ENCODE measurements at regions not wholly inside any gene's neighbourhood (a gene's known extent, or its start where the extent isn't known, plus 50 kb on each side); places are given as distances from the start of the nearest gene placed in this dataset.

DNA sequence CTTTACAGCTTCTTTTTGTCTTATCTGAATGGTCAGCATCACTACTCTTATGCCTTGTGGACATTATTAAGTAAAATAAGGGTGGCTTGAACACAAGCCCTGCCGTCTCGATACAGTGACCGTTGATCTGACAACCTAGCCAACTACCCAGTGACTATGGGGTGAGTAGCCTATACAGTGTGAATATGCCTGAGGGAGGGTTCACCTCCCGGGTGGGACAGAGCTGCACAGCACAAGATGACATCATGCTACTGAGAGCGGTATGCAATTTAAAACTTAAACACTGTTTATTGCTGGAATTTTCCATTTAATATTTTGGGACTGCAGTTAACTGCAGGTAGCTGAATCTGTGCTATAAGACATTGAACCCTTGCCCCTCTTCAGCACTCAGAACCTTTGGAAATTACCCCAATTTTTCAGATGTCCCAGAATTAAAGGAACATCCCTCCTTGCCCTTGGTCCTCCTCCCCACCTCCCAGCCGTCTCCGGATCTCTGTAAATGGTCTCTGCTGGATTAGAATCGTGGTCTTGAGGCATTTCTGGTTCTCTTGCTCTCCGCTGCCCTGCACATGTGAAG lies 618.5 kb downstream of the PTPRU start:
- no peak for DNase-seq (ENCODE audit: low read depth)
- H3K4me3 ChIP-seq (ENCODE audit: low read depth, low read length), result no peak overlapping the region
- TF ChIP-seq, protein P1, sequence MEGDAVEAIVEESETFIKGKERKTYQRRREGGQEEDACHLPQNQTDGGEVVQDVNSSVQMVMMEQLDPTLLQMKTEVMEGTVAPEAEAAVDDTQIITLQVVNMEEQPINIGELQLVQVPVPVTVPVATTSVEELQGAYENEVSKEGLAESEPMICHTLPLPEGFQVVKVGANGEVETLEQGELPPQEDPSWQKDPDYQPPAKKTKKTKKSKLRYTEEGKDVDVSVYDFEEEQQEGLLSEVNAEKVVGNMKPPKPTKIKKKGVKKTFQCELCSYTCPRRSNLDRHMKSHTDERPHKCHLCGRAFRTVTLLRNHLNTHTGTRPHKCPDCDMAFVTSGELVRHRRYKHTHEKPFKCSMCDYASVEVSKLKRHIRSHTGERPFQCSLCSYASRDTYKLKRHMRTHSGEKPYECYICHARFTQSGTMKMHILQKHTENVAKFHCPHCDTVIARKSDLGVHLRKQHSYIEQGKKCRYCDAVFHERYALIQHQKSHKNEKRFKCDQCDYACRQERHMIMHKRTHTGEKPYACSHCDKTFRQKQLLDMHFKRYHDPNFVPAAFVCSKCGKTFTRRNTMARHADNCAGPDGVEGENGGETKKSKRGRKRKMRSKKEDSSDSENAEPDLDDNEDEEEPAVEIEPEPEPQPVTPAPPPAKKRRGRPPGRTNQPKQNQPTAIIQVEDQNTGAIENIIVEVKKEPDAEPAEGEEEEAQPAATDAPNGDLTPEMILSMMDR (conservative IDR thresholded peaks at IDR 0.05; ENCODE audit: low read depth, low read length), result no peak

DNA sequence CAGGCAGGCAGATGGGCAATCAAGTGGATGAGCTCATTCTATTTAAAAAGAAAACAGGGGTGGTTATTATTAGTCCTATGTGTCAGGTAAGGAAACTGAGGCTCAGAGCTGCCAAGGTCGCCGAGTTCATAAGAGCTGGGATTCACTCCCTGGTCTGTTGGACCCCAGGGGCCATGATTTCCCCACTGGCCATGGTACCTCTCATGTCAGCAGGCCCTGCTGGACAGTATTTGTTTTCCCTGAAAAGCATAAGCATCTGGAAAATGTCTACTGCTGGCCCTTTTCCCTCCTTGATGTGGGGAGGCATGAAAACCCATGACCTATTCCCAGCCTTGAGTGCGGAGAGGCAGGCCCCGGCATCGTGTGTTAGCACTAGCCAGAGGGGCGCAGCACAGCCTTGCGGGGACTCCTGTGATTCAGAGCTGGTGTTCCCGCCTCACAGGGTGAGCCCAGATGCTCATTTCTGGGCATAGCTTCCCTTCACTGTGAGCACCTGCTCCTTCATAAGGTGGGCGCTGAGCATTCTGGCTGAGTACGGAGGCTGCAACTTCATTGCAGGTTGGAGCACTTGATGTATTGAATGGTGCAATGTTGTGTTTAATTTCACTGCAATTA lies 617.5 kb downstream of the PTPRU start:
- no peak for DNase-seq (ENCODE audit: low read depth)
- H3K4me3 ChIP-seq (ENCODE audit: low read depth, low read length), result no peak overlapping the region
- TF ChIP-seq, protein P1 (conservative IDR thresholded peaks at IDR 0.05; ENCODE audit: low read depth, low read length), result no peak

GRCh38 chr1:29852248-29852647 lies 615.9 kb downstream of the PTPRU start:
- TF ChIP-seq, protein P1 (conservative IDR thresholded peaks at IDR 0.05; ENCODE audit: low read depth, low read length), result no peak
- no peak overlapping the region for H3K4me3 ChIP-seq (ENCODE audit: low read depth, low read length)
- DNase-seq (ENCODE audit: low read depth), result no peak

DNA sequence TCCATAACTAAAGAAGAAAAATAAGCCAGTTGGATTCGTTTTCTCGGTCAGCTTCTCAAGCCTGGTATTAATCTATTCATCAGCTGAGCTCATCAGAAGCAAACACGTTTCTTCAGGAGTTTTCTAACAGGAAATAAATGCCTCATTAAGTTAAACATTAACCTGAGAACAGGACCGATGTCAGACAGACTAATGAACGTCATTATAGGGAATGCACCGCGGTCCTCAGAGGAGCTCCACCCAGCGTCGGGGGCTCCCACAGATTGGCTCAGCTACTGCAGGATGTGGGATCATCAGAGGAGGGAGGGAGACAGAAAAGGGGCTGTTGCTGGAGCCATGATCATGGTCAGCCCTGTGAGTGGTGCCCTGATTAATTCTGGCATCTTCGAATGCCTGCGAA lies 615.4 kb downstream of the PTPRU start:
- TF ChIP-seq, protein P1 (conservative IDR thresholded peaks at IDR 0.05; ENCODE audit: low read depth, low read length), result no peak
- peak; percentile 67 for DNase-seq (ENCODE audit: low read depth)
- H3K4me3 ChIP-seq (ENCODE audit: low read depth, low read length), result no peak overlapping the region

DNA sequence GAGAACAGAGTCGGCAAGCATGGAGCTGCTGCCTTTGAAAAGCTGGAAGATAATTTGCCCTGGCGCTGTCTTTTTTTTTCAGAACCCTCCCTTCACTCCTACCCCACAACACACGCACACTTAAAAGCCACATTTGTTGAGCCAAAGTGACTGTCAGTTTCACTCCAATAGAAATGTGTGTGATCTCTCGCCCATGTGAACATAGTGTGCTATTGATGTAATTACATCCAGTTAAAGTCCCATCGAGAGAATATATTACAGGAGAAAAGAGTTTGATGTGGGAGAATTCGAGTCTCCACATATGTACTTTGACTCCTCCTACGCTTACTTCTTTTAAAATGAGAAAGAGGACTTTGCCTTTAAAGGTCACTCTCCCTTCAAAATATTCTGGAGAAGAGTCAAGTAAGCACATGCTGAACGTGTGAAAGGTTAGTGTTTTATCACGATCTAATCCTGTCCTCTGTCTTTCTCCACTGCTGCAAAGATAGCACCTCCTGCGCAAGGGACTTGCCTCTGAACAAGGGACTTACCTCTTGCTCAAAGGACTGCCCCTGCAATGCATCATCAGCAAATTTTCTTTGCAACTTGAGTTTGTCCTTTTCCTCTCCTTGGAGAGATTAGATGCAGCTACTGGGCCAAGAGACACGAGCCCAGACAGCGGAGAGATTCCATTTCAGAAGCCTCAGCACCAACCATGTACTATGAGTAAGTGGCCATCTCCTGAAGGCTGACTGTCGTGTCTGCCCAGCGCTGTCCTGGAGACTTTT lies 613.9 kb downstream of the PTPRU start:
- TF ChIP-seq, protein P1 (conservative IDR thresholded peaks at IDR 0.05; ENCODE audit: low read depth, low read length), result no peak
- no peak overlapping the region for H3K4me3 ChIP-seq (ENCODE audit: low read depth, low read length)
- DNase-seq (ENCODE audit: low read depth), result no peak

- H3K4me3 ChIP-seq (ENCODE audit: low read depth, low read length), result no peak overlapping the region
- no peak for DNase-seq (ENCODE audit: low read depth)
- TF ChIP-seq, protein P1 (conservative IDR thresholded peaks at IDR 0.05; ENCODE audit: low read depth, low read length), result peak; percentile 69
These were observed 612.9 kb downstream of the PTPRU start for GRCh38 chr1:29849038-29849750.

Data from epithelial cell of proximal tubule (primary cell).